ENCODE measurements at regions not wholly inside any gene's neighbourhood (a gene's known extent, or its start where the extent isn't known, plus 50 kb on each side); places are given as distances from the start of the nearest gene placed in this dataset.

DNA sequence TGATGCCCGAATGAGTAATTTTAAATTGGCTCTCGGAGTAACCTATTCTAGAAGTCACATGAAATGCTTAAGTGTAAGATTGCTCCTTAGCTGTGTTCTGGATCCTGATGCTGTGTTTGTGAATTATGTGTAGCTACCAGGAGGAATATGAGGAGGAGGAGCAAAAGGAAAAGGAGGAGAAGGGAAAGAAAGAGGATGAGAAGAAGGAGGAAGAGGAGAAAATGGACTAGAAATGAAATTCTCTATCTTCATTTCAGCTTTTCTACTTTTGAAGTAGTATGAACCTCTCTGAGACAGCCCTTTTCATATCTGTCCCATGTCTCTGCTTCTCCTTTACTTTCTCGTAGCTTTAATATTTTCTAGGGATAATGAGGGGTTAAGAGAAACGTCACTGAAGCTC, 119.4 kb upstream of the ACTBL2 start:
- H3K4me3 ChIP-seq (ENCODE audit: low read depth, low read length): no peak overlapping the region
- no peak for TF ChIP-seq CTCF (IDR thresholded peaks at IDR 0.05; ENCODE audit: insufficient read depth, low read length, severe bottlenecking)
- peaks cover 3% of the 10 kb centered on the region for H3K27me3 ChIP-seq (ENCODE audit: control insufficient read depth, insufficient read depth, low read length)
- no peak for FAIRE-seq
- H3K36me3 ChIP-seq (ENCODE audit: control insufficient read depth, insufficient read depth, low read length): no peaks in the 10 kb centered on the region
- DNase-seq (ENCODE audit: low read depth): no peak

- H3K27me3 ChIP-seq (ENCODE audit: control insufficient read depth, insufficient read depth, low read length): peaks cover 1% of the 10 kb centered on the region
- TF ChIP-seq CTCF (IDR thresholded peaks at IDR 0.05; ENCODE audit: insufficient read depth, low read length, severe bottlenecking): no peak
- FAIRE-seq (peak; percentile 64), DNase-seq (ENCODE audit: low read depth) (no peak)
- H3K4me3 ChIP-seq (ENCODE audit: low read depth, low read length): no peak overlapping the region
- H3K36me3 ChIP-seq (ENCODE audit: control insufficient read depth, insufficient read depth, low read length): no peaks in the 10 kb centered on the region
These were observed 117.7 kb upstream of the ACTBL2 start for GRCh38 chr5:57600321-57600720.

GRCh38 chr5:57598756-57599155, 116.1 kb upstream of the ACTBL2 start:
- H3K4me3 ChIP-seq (ENCODE audit: low read depth, low read length): no peak overlapping the region
- peak; percentile 82 for DNase-seq (ENCODE audit: low read depth)

DNA sequence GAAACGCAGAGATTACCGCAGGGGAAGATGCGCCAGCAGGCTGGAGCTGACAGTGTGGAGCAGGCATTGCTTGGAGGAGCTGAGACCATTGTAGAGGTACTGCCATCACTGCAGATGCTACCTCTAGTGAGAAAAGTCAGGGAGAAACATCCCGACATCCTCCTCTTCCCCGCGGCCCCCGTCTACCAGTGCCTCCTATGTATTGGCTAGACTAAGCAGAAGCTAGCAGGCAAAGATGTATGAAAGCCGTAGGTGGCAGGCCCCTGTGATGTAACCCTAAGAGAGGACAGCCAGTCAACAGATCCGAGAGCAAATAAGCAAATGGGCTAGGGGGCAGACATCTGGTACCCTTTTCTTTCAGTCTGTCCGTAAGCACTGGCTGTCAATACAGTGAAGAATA, 115.5 kb upstream of the ACTBL2 start:
- no peak overlapping the region for H3K4me3 ChIP-seq (ENCODE audit: low read depth, low read length)
- no peak for TF ChIP-seq CTCF (IDR thresholded peaks at IDR 0.05; ENCODE audit: insufficient read depth, low read length, severe bottlenecking)
- DNase-seq (ENCODE audit: low read depth) (no peak), FAIRE-seq (no peak)
- H3K36me3 ChIP-seq (ENCODE audit: control insufficient read depth, insufficient read depth, low read length): no peaks in the 10 kb centered on the region
- no peaks in the 10 kb centered on the region for H3K27me3 ChIP-seq (ENCODE audit: control insufficient read depth, insufficient read depth, low read length)

More at GRCh38 chr5:57598756-57599155, 116.1 kb upstream of the ACTBL2 start:
- no peak for FAIRE-seq
- no peaks in the 10 kb centered on the region for H3K36me3 ChIP-seq (ENCODE audit: control insufficient read depth, insufficient read depth, low read length)
- no peak for TF ChIP-seq CTCF (IDR thresholded peaks at IDR 0.05; ENCODE audit: insufficient read depth, low read length, severe bottlenecking)
- no peaks in the 10 kb centered on the region for H3K27me3 ChIP-seq (ENCODE audit: control insufficient read depth, insufficient read depth, low read length)

DNA sequence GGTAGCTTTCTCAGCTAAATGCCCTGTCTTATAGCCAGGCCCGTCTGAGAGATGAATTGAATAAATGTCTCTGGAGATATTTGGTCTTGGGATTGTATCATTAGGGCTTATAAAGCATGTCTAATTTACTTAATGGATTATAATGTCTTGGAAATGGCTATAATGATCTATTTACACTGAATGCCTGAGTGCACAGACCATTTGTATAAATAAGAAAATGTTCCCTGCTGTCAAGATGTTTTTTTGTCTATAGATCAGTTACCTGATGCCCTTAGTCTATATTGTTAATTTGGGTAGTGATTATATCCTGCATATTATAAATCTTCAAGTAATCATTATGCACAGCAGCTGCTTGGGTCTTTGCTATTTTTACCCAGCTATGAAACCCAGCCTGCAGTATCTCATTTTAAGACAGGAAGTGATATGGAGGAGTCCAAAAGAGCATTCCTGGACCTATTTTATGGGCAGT, 112.9 kb upstream of the ACTBL2 start:
- H3K36me3 ChIP-seq (ENCODE audit: control insufficient read depth, insufficient read depth, low read length): no peaks in the 10 kb centered on the region
- TF ChIP-seq CTCF (IDR thresholded peaks at IDR 0.05; ENCODE audit: insufficient read depth, low read length, severe bottlenecking): no peak
- no peak for DNase-seq (ENCODE audit: low read depth)
- H3K4me3 ChIP-seq (ENCODE audit: low read depth, low read length): no peak overlapping the region
- FAIRE-seq: no peak
- H3K27me3 ChIP-seq (ENCODE audit: control insufficient read depth, insufficient read depth, low read length): no peaks in the 10 kb centered on the region

DNA sequence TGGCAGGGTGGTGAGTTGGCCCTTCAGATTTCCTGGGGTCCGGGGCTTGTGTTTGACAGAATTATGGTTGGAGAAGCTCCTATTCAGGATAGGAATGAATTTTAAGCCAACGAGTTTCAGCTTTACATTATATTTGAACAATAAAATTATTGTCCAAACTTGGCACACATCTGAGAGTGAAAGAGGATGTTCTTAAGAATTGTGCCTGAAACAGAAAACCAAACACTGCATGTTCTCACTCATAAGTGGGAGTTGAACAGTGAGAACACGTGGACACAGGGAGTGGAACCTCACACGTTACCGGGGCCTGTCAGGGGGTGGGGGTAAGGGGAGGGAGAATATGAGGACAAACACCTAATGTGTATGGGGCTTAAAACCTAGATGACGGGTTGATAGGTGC, 111.8 kb upstream of the ACTBL2 start:
- FAIRE-seq: no peak

More for the DNA sequence above, 111.8 kb upstream of the ACTBL2 start:
- no peak for DNase-seq (ENCODE audit: low read depth)
- Histone ChIP-seq H3K27me3 (ENCODE audit: control insufficient read depth, insufficient read depth, low read length) (no peaks in the 10 kb centered on the region), H3K4me3 (ENCODE audit: low read depth, low read length) (no peak overlapping the region), H3K36me3 (ENCODE audit: control insufficient read depth, insufficient read depth, low read length) (no peaks in the 10 kb centered on the region)
- TF ChIP-seq CTCF (IDR thresholded peaks at IDR 0.05; ENCODE audit: insufficient read depth, low read length, severe bottlenecking): no peak
